CD8-positive, alpha-beta memory T cell (primary cell): ENCODE measurements at regions not wholly inside any gene's neighbourhood (a gene's known extent, or its start where the extent isn't known, plus 50 kb on each side); places are given as distances from the start of the nearest gene placed in this dataset.
A peak's percentile ranks its signal among the peaks of the same experiment; 100 is the strongest.

Experiments used
- CTCF ChIA-PET: fragments of 350-600 bp; sonication (Branson Sonifier 250); formaldehyde crosslinking; loops from one replicate; lab custom pipeline; 2021; ENCODE audit warnings: antibody characterized with exemption; lab: Charles Lee
- POLR2A ChIA-PET: fragments of 350-600 bp; sonication (Branson Sonifier 250); formaldehyde crosslinking; loops from one replicate; lab custom pipeline; 2021; ENCODE audit warnings: antibody characterized with exemption; lab: Charles Lee
- DNase-seq, 5 donors: peaks; one replicate each; pipeline versions ENCODE4 v3.0.0 to v3.0.0-alpha.2; 2020 to 2022; ENCODE audit warnings: mixed read lengths in 1 of 5
- H3K27ac ChIP-seq: one replicate; pipeline ENCODE4 v1.7.0; 2013; ENCODE audit warnings: low read depth, mild to moderate bottlenecking, low read length, moderate library complexity
- H3K27me3 ChIP-seq: 2 replicates; pipeline ENCODE4 v1.7.0; 2013; ENCODE audit warnings: low read length, mild to moderate bottlenecking; ENCODE audit not compliant: insufficient read depth, poor library complexity, severe bottlenecking
- H3K36me3 ChIP-seq: 2 replicates; pipeline ENCODE4 v1.7.0; 2013; ENCODE audit warnings: mild to moderate bottlenecking, low read length, moderate library complexity; ENCODE audit not compliant: insufficient read depth
- H3K4me1 ChIP-seq: 2 replicates; pipeline ENCODE4 v1.7.0; 2013; ENCODE audit warnings: mild to moderate bottlenecking, low read length, moderate library complexity; ENCODE audit not compliant: insufficient read depth
- H3K4me3 ChIP-seq: 2 replicates; pipeline ENCODE4 v1.7.0; 2013; ENCODE audit warnings: mild to moderate bottlenecking, low read length
- H3K9me3 ChIP-seq: 2 replicates; pipeline ENCODE4 v1.7.0; 2013; ENCODE audit warnings: mild to moderate bottlenecking, low read length
- H3K27ac Mint-ChIP-seq, 8 donors: one replicate each; pipeline ENCODE4 v1.8.0; 2020 to 2021; ENCODE audit warnings: mixed read lengths in 8 of 8, mild to moderate bottlenecking in 6 of 8, inconsistent platforms in 3 of 8, moderate library complexity in 3 of 8
- H3K27me3 Mint-ChIP-seq, 2 donors: one replicate each; pipeline ENCODE4 v1.8.0; 2020 to 2021; ENCODE audit warnings: mixed read lengths in 2 of 2, mild to moderate bottlenecking in 1 of 2, moderate library complexity in 1 of 2
- H3K36me3 Mint-ChIP-seq, 3 donors: one replicate each; pipeline ENCODE4 v1.8.0; 2020 to 2021; ENCODE audit warnings: mixed read lengths in 3 of 3, inconsistent platforms in 1 of 3, mild to moderate bottlenecking in 1 of 3
- H3K4me1 Mint-ChIP-seq, 3 donors: one replicate each; pipeline ENCODE4 v1.8.0; 2020 to 2021; ENCODE audit warnings: mixed read lengths in 3 of 3, inconsistent platforms in 1 of 3, mild to moderate bottlenecking in 1 of 3
- H3K4me3 Mint-ChIP-seq, 7 donors: one replicate each; pipeline ENCODE4 v1.8.0; 2020 to 2021; ENCODE audit warnings: mixed read lengths in 7 of 7, mild to moderate bottlenecking in 6 of 7, moderate library complexity in 4 of 7, inconsistent platforms in 2 of 7
- H3K9me3 Mint-ChIP-seq, 5 donors: one replicate each; pipeline ENCODE4 v1.8.0; 2020 to 2022; ENCODE audit warnings: mixed read lengths in 5 of 5, mild to moderate bottlenecking in 3 of 5, moderate library complexity in 2 of 5, inconsistent platforms in 1 of 5

DNA sequence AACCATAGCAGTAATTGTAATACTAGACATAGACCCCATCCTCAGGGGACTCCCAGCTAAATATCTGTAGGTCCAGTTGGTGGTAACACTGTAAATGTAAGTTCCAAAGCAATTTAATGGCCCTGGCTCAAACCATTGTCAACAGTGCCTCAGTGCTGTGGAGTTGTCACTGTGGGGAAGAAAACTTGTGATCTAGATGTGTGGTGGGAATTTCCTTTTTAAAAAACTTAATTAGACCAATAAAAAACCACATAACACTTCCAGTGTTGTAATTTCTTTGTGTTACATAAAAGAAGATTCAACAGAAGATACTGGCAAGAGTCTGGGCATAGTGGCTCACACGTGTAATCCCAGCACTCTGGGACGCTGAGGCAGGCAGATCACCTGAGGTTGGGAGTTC is 138.6 kb upstream of the UMPS start:
- H3K9me3 Mint-ChIP-seq = no peaks in the 10 kb centered on the region
- no peak overlapping the region for H3K27ac Mint-ChIP-seq
- Histone ChIP-seq H3K9me3 (no peaks in the 10 kb centered on the region), H3K4me1 (no peaks in the 10 kb centered on the region), H3K27me3 (no peaks in the 10 kb centered on the region), H3K27ac (no peak overlapping the region), H3K4me3 (no peak overlapping the region), H3K36me3 (no peaks in the 10 kb centered on the region)
- ChIA-PET POLR2A (no interaction called here), CTCF (no interaction called here)
- H3K36me3 Mint-ChIP-seq = no peaks in the 10 kb centered on the region
- H3K4me1 Mint-ChIP-seq = peaks cover 0 to 4% (median 0%) of the 10 kb centered on the region in 3 donors
- DNase-seq = no peak
- H3K27me3 Mint-ChIP-seq = peaks cover 6 to 34% of the 10 kb centered on the region in 2 donors
- H3K4me3 Mint-ChIP-seq = no peak overlapping the region

DNA sequence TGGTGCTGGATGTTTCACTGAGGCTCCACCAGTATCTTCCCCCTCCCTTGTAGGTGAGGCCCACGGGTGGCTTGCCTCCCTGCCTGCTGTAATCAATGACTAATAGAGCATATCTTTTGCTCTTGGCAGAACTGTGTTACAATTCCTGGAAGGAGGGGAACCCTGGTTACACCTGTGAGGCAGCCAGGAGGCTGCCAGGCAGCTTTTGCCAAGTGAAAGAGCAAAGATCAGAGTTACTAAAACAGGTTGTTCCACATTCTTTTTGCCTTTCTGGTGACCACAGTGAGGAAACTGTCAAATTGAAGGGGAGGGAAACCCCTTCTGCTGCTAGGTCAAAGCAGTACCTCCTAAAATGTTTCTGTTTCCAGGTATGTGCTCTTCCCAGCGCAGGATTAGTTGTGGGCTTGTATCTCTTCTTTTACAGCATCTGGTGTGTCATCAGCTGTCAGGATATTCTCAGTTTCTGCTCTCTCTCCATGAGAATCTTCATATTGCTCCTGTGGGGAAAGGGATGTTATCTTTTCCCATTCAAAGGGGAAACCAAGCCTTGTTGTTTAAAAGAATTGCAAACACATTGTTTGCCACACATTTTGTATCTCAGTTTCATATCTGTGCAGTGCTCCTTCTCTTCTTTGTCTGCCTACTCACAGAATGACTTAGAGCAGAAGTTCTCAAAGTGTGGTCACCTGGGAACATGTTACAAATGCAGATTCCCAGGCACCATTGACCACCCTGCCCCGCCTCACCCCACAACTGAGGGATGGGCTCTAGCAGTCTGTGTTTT is 137.4 kb upstream of the UMPS start:
- peaks cover 0 to 4% (median 0%) of the 10 kb centered on the region in 3 donors for H3K4me1 Mint-ChIP-seq
- ChIA-PET CTCF (no interaction called here), POLR2A (no interaction called here)
- no peaks in the 10 kb centered on the region for H3K27me3 ChIP-seq
- no peak overlapping the region for H3K4me3 ChIP-seq
- peak overlapping the region in 1 of 8 donors; percentile 32 for H3K27ac Mint-ChIP-seq
- H3K36me3 ChIP-seq = no peaks in the 10 kb centered on the region
- peaks cover 6 to 31% of the 10 kb centered on the region in 2 donors for H3K27me3 Mint-ChIP-seq
- DNase-seq = no peak
- no peaks in the 10 kb centered on the region for H3K4me1 ChIP-seq
- H3K27ac ChIP-seq = no peak overlapping the region
- no peaks in the 10 kb centered on the region for H3K36me3 Mint-ChIP-seq
- H3K4me3 Mint-ChIP-seq = no peak overlapping the region
- no peaks in the 10 kb centered on the region for H3K9me3 Mint-ChIP-seq
- no peaks in the 10 kb centered on the region for H3K9me3 ChIP-seq

DNA sequence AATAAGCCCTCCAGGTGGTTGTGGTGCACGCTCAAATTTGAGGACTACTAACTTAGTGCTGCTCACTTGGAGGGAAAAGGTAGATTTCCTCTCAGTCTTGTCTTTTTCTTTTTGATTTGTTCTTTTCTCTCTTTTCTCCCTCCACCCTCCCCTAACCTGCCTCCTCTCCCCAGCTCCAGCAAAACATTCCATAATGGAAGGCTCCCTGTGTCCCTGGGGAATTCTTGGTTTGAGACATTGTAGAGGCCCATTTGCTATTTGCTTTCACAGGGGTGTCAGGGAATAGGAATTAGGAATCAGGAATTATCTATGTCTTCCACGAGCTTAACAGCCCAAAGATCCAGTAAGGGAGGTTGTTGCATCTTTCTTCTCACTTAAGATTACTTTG is 136.8 kb upstream of the UMPS start:
- CTCF ChIA-PET = no interaction called here
- H3K36me3 Mint-ChIP-seq = no peaks in the 10 kb centered on the region

GRCh38 chr3:124594581-124594980 is 135.7 kb upstream of the UMPS start:
- POLR2A ChIA-PET = no interaction called here
- H3K27ac ChIP-seq = no peak overlapping the region
- no peak overlapping the region for H3K4me3 ChIP-seq
- H3K27me3 ChIP-seq = no peaks in the 10 kb centered on the region
- CTCF ChIA-PET = no interaction called here
- H3K27ac Mint-ChIP-seq = no peak overlapping the region
- H3K9me3 Mint-ChIP-seq = no peaks in the 10 kb centered on the region
- H3K4me3 Mint-ChIP-seq = no peak overlapping the region
- H3K4me1 ChIP-seq = no peaks in the 10 kb centered on the region
- H3K4me1 Mint-ChIP-seq = peaks cover 0 to 4% (median 0%) of the 10 kb centered on the region in 3 donors
- H3K36me3 Mint-ChIP-seq = no peaks in the 10 kb centered on the region
- H3K27me3 Mint-ChIP-seq = peaks cover 6 to 35% of the 10 kb centered on the region in 2 donors
- DNase-seq = no peak
- no peaks in the 10 kb centered on the region for H3K9me3 ChIP-seq
- no peaks in the 10 kb centered on the region for H3K36me3 ChIP-seq

More for the DNA sequence above, 136.8 kb upstream of the UMPS start:
- DNase-seq = no peak
- H3K9me3 ChIP-seq = no peaks in the 10 kb centered on the region
- no peaks in the 10 kb centered on the region for H3K36me3 ChIP-seq
- Mint-ChIP-seq H3K27me3 (peaks cover 6 to 28% of the 10 kb centered on the region in 2 donors), H3K9me3 (no peaks in the 10 kb centered on the region), H3K27ac (no peak overlapping the region), H3K4me3 (no peak overlapping the region), H3K4me1 (peaks cover 0 to 4% (median 0%) of the 10 kb centered on the region in 3 donors)
- POLR2A ChIA-PET = no interaction called here
- H3K27ac ChIP-seq = no peak overlapping the region
- no peaks in the 10 kb centered on the region for H3K4me1 ChIP-seq
- no peaks in the 10 kb centered on the region for H3K27me3 ChIP-seq
- H3K4me3 ChIP-seq = no peak overlapping the region

DNA sequence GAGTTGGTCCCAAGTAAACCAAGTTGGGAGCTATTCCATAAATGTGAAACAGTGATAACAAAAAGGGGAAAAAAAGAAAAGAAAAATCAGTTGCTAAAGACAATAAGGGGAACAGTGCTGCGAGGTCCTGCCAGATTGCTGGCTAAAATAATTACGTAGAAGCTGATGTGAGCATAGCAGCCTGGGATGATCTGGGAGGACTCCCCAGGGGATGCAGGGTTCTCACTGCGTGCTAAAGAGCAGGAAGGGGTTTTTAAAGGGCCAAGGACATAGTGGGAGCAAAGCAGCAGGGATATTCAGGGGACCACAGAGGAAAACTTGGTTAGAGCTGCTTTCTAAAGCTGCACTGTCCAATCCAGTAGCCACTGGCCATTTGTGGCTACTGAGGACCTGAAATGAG is 133.0 kb upstream of the UMPS start:
- H3K27ac ChIP-seq = no peak overlapping the region
- ChIA-PET CTCF (interaction anchor here (0.8 kb wide), 1 partner anchor 38 kb away, joined by 3 read pairs; no protein-coding TSS in a partner anchor), POLR2A (no interaction called here)
- H3K27me3 ChIP-seq = no peaks in the 10 kb centered on the region
- no peaks in the 10 kb centered on the region for H3K9me3 ChIP-seq
- no peaks in the 10 kb centered on the region for H3K36me3 Mint-ChIP-seq
- no peak overlapping the region for H3K27ac Mint-ChIP-seq
- no peaks in the 10 kb centered on the region for H3K4me1 ChIP-seq
- no peaks in the 10 kb centered on the region for H3K36me3 ChIP-seq
- no peaks in the 10 kb centered on the region for H3K9me3 Mint-ChIP-seq
- H3K27me3 Mint-ChIP-seq = peaks cover 3 to 35% of the 10 kb centered on the region in 2 donors
- peaks cover 0 to 4% (median 0%) of the 10 kb centered on the region in 3 donors for H3K4me1 Mint-ChIP-seq
- no peak for DNase-seq
- H3K4me3 ChIP-seq = no peak overlapping the region
- H3K4me3 Mint-ChIP-seq = no peak overlapping the region

DNA sequence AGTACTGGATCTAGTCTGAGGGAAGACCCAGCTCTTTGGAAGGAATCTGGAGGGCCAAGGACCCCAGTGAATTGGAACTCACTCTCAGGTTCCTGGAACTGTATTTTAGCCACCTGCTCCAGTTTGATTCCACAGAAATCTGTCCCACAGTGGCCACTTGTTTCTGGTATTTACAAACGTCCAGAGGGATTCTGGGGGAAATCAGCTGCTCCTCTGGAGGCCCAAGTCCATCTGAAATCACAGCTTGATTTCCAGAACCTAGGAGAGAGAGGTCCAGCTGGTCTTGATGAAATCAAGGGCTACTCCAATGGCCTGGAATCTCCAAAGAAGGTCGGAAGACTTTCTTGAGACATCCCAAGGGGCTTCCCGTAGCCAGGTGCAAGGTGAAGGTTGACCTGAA is 132.3 kb upstream of the UMPS start:
- Mint-ChIP-seq H3K27ac (no peak overlapping the region), H3K4me1 (no peaks in the 10 kb centered on the region), H3K9me3 (no peaks in the 10 kb centered on the region), H3K4me3 (no peak overlapping the region), H3K36me3 (no peaks in the 10 kb centered on the region), H3K27me3 (peaks cover 0 to 36% of the 10 kb centered on the region in 2 donors)
- H3K27me3 ChIP-seq = no peaks in the 10 kb centered on the region
- H3K36me3 ChIP-seq = no peaks in the 10 kb centered on the region
- CTCF ChIA-PET = interaction anchor here (0.8 kb wide), 1 partner anchor 38 kb away, joined by 3 read pairs; no protein-coding TSS in a partner anchor
- H3K27ac ChIP-seq = no peak overlapping the region
- no peaks in the 10 kb centered on the region for H3K9me3 ChIP-seq
- H3K4me3 ChIP-seq = no peak overlapping the region
- DNase-seq = no peak
- no peaks in the 10 kb centered on the region for H3K4me1 ChIP-seq
- POLR2A ChIA-PET = no interaction called here

DNA sequence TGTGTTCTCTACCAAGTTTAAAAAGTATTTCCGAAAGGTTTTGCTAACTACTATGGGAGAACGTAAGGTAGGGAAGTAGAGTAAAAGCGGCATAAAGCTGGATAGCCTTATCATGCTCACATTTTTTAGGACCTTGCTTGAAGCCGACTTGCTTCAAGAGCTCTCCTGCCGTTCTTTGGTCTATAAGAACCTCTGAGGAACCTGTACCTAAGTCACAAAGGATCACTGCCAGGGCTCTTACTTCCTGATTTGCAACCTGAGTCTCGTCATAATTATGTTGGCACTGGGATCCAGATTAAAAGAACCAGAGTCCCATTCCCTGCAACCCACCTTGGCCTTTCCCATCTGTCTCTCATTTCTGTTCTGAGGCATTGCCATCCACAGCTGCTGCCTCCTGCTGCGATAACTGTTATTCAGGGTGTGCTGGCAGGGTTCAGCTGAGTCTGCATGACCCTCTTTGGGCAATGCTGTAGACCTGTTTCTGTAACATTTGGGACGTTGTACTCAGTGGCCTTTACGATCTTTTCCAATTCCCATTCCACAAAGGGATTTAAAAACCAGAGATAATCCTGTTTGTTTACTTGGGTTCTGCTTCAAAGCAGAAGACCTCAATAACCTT is 131.0 kb upstream of the UMPS start:
- H3K36me3 ChIP-seq = no peaks in the 10 kb centered on the region
- DNase-seq = no peak
- no peaks in the 10 kb centered on the region for H3K9me3 ChIP-seq
- H3K27ac ChIP-seq = no peak overlapping the region
- H3K4me3 ChIP-seq = no peak overlapping the region
- H3K27ac Mint-ChIP-seq = no peak overlapping the region
- no peak overlapping the region for H3K4me3 Mint-ChIP-seq
- POLR2A ChIA-PET = no interaction called here
- H3K36me3 Mint-ChIP-seq = no peaks in the 10 kb centered on the region
- no peaks in the 10 kb centered on the region for H3K9me3 Mint-ChIP-seq
- H3K27me3 Mint-ChIP-seq = peaks cover 0 to 36% of the 10 kb centered on the region in 2 donors
- H3K27me3 ChIP-seq = no peaks in the 10 kb centered on the region
- CTCF ChIA-PET = no interaction called here
- no peaks in the 10 kb centered on the region for H3K4me1 Mint-ChIP-seq
- no peaks in the 10 kb centered on the region for H3K4me1 ChIP-seq
